MG63 (cell line): ENCODE measurements at regions not wholly inside any gene's neighbourhood (a gene's known extent, or its start where the extent isn't known, plus 50 kb on each side); places are given as distances from the start of the nearest gene placed in this dataset.

Experiments used
- DNase-seq: peaks from one replicate; pipeline ENCODE4 v3.0.0-alpha.2; 2020
- H3K27me3 ChIP-seq: fragments of 250-450 bp; sonication (Bioruptor Pico); 2 replicates; pipeline ENCODE4 v1.5.1; 2020; ENCODE audit warnings: mild to moderate bottlenecking, moderate library complexity
- H3K36me3 ChIP-seq: fragments of 250-450 bp; sonication (Bioruptor Pico); 2 replicates; pipeline ENCODE4 v1.5.1; 2020; ENCODE audit warnings: mild to moderate bottlenecking, moderate library complexity
- H3K4me3 ChIP-seq: fragments of 250-450 bp; sonication (Bioruptor Pico); 2 replicates; pipeline ENCODE4 v1.5.1; 2020; ENCODE audit warnings: mild to moderate bottlenecking, moderate library complexity
- H3K9me3 ChIP-seq: fragments of 250-450 bp; sonication (Bioruptor Pico); 2 replicates; pipeline ENCODE4 v1.5.1; 2020; ENCODE audit warnings: mild to moderate bottlenecking, moderate library complexity

- DNase-seq, result no peak
- Histone ChIP-seq H3K27me3 (no peaks in the 10 kb centered on the region), H3K36me3 (no peaks in the 10 kb centered on the region), H3K9me3 (no peaks in the 10 kb centered on the region; the same call in 1 of the 2 replicates), H3K4me3 (no peak overlapping the region)
Measured at GRCh38 chr10:124225029-124225466, 131.7 kb upstream of the CHST15 start.

- no peaks in the 10 kb centered on the region for H3K36me3 ChIP-seq
- no peaks in the 10 kb centered on the region; the same call in 1 of the 2 replicates for H3K9me3 ChIP-seq
- DNase-seq, result peak; percentile 76
- H3K4me3 ChIP-seq, result no peak overlapping the region
- H3K27me3 ChIP-seq, result no peaks in the 10 kb centered on the region
Measured at GRCh38 chr10:124224331-124225028, 131.1 kb upstream of the CHST15 start.

DNA sequence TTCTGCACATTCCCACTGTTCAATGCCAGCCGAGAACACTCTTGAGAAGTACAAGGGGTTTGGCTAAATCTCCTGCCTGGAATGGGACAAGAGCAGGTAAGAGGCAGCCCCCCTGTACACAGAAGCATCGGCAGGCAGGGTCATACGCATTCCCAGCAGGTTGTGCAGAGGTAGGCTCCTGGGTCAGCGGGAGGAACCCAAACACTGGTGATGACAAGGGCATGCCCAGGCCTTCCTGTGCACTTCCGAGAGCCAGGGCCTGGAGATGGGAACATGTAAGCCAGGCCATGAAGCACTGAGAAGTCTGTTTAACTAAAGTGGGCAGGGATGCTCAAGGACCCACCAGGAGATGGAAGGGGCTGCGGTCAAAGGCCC, 130.3 kb upstream of the CHST15 start:
- Histone ChIP-seq H3K36me3 (no peaks in the 10 kb centered on the region), H3K9me3 (no peaks in the 10 kb centered on the region), H3K27me3 (no peaks in the 10 kb centered on the region), H3K4me3 (no peak overlapping the region)
- no peak for DNase-seq

GRCh38 chr10:124222988-124223710, 129.8 kb upstream of the CHST15 start:
- no peaks in the 10 kb centered on the region for H3K9me3 ChIP-seq
- H3K4me3 ChIP-seq, result no peak overlapping the region
- no peaks in the 10 kb centered on the region for H3K27me3 ChIP-seq
- DNase-seq, result no peak
- no peaks in the 10 kb centered on the region for H3K36me3 ChIP-seq

DNA sequence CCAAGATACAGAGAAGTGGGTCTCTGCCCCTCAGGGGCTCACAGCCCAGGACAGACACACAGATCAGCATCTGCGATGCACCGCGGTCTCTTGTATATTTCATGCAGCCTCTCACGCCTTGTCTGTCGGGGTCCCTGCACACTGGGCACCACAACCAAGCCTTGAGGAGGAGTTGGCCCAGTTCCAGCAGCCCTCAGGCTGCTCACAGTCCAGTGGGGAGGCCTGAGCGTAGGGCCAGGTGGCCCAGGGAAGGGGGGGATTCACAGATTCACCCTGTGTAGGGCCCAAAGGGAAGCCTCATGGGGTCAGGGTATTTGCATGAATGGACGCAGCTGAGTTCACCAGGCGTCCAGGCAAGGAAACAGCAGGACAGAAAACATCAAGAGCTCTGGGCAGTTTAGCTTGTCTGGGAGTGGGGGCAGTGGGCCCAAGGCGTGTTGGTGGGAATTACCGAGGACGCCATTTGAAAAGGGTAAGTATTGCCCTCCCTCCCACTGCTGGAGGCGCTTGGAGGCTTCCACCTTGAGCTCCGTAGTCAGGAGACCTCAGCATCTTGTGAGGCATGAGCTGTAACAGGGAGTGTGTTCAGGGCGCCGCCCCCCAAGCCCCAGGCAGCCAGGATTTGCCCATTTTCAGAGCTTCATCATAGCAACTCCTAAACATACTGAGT, 129.1 kb upstream of the CHST15 start:
- DNase-seq, result no peak
- no peak overlapping the region for H3K4me3 ChIP-seq
- no peaks in the 10 kb centered on the region for H3K27me3 ChIP-seq
- H3K36me3 ChIP-seq, result no peaks in the 10 kb centered on the region
- no peaks in the 10 kb centered on the region for H3K9me3 ChIP-seq

GRCh38 chr10:124221356-124222317, 128.2 kb upstream of the CHST15 start:
- no peaks in the 10 kb centered on the region for H3K27me3 ChIP-seq
- H3K9me3 ChIP-seq, result no peaks in the 10 kb centered on the region
- no peak overlapping the region for H3K4me3 ChIP-seq
- no peak for DNase-seq
- H3K36me3 ChIP-seq, result no peaks in the 10 kb centered on the region

- no peak overlapping the region for H3K4me3 ChIP-seq
- H3K9me3 ChIP-seq, result no peaks in the 10 kb centered on the region
- no peak for DNase-seq
Measured at GRCh38 chr10:124220971-124221355, 127.6 kb upstream of the CHST15 start.

GRCh38 chr10:124220547-124220946, 127.1 kb upstream of the CHST15 start:
- no peak overlapping the region for H3K4me3 ChIP-seq
- no peaks in the 10 kb centered on the region for H3K36me3 ChIP-seq
- no peaks in the 10 kb centered on the region for H3K9me3 ChIP-seq
- DNase-seq, result no peak
- H3K27me3 ChIP-seq, result no peaks in the 10 kb centered on the region

More at GRCh38 chr10:124220971-124221355, 127.6 kb upstream of the CHST15 start:
- Histone ChIP-seq H3K36me3 (no peaks in the 10 kb centered on the region), H3K27me3 (no peaks in the 10 kb centered on the region)

DNA sequence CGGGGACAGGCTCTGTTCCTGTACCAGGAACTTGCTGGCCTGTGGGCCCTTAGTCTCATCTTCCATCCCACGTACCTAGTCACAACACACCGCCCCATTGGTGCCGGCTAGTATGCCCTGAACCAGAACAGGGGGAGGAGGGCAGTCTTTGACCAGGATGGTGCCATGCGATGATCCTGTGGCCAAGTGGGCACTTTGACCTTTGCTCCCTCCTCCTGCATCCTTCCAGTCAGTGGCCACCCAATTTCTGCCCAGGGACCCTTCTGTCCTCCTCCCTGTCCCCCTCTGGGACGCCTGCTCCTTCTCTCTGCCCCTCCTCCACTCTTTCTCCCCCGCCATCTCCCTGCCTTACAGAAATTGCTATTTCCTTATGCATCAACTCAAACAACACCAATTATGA, 126.3 kb upstream of the CHST15 start:
- no peak for DNase-seq
- H3K27me3 ChIP-seq, result no peaks in the 10 kb centered on the region
- no peaks in the 10 kb centered on the region for H3K36me3 ChIP-seq
- no peaks in the 10 kb centered on the region for H3K9me3 ChIP-seq
- no peak overlapping the region for H3K4me3 ChIP-seq

DNA sequence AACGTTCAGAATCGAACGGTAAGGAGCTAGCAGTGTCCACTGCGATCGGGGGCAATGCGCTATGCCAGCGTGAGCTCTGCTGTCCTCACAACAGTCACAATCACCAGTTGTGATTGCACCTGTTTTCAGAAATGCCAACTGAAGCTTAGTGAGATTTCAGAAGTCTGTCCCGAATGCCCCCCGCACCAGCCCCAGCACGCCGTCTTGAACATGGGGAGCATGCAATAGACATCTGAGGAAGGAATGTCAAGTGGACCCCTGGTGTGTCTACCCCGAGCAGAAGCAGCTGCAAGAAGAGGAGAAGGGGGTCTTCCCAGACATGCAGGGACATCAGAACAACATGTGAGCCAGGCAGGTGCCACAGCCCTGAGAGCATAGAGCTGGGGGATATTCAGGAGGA, 125.7 kb upstream of the CHST15 start:
- no peaks in the 10 kb centered on the region for H3K36me3 ChIP-seq
- no peaks in the 10 kb centered on the region for H3K9me3 ChIP-seq
- DNase-seq, result no peak
- H3K27me3 ChIP-seq, result no peaks in the 10 kb centered on the region
- H3K4me3 ChIP-seq, result no peak overlapping the region

DNA sequence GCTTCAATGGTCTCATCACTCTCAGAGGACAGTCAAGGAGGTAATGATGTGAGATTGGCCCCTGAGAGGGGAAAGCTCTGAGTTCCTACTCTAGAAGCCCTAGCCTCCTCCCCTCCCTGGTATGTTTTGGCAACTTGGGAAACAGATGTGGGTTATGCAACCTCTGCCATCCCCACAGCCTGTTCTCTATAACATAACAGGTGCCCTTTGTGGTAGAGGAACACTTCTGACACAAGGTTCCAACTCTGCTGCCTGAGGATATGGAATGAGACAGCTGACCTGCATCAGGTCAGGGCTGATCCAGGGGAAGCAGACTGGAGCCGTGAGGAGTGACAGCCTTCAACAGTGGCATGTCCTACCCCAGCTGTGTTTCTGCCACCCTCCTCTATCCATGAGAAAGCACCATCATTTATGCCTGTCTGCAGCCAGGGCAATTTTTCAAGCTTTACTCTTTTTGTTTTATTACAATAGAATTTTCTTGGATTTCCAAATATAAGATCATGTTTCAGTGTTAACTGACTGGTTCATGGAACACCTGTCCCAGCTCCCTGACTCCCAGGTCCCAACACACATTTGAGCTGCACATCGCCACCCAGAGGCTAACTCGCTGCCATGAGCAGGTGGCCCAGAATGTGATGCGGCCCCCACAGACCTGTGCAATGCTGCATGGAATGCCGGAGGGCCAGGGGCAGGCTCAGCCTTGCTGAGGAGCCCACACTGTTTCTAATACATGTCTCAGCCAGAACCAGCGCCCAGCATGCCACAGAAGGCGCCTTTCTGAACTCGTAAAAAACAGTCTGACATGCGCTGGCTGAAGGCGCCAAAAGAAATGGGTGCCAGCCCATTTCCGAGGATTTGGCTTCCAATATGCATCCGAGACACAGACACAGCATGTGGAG, 124.8 kb upstream of the CHST15 start:
- DNase-seq, result no peak
- H3K4me3 ChIP-seq, result no peak overlapping the region

DNA sequence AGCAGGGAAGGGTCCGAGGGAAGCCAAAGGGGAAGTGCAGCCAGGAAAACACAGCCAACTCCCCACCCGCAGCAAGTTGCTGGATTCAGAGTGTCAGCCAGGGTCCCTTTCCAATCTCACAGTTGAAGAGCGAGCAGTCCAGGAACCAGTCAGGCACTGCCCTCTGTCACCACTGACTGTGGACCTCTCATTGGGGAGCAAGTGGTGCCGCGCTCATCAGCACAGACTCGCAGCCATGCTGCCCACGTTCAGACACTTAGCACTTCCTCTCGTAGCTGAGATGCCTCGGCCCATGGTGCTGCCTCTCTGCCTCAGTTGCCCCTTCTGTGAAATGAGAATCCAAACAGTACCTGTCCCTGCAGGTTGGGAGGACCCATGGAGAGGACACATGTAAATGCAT, 123.6 kb upstream of the CHST15 start:
- H3K4me3 ChIP-seq, result no peak overlapping the region
- H3K36me3 ChIP-seq, result no peaks in the 10 kb centered on the region
- DNase-seq, result no peak
- H3K27me3 ChIP-seq, result no peaks in the 10 kb centered on the region
- no peaks in the 10 kb centered on the region for H3K9me3 ChIP-seq

More for the DNA sequence above, 124.8 kb upstream of the CHST15 start:
- Histone ChIP-seq H3K36me3 (no peaks in the 10 kb centered on the region), H3K27me3 (no peaks in the 10 kb centered on the region), H3K9me3 (no peaks in the 10 kb centered on the region)

DNA sequence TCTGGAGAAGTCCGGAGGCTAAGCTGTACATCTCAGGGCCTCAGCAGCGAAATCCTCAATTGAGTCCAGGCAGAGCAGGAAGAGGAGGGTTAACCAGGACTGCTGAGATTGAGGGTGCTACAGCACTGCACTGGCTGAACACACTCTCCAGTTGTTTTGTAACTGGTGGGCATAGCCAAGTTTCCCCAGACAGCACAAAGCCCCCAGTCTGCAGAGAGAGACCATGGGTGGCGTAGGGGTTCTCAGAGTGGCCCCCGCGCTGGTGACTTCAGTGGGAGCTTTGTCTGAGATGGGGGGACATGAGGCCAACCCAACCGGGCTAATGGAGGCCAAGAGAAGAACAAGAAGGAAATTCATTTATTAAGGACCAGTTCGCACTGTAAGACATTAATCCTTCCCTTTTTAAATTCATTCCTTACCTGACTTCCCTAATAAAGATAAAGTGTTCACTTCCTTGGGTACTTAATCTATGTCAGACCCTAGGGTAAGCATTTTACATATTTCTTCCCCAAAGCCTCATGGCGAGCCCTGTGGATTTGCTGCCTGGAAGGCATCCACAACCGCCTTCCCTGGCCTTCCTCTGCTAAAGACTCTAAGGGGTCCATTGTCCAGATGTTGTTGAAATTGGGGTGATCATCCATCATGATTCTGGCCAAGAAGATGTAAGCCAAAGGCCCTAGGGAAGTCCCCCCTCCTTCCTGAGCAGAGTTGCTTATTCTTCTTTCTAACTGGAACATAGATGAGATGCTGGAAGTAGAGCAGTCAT, 121.4 kb upstream of the CHST15 start:
- no peak for DNase-seq
- Histone ChIP-seq H3K27me3 (no peaks in the 10 kb centered on the region), H3K4me3 (no peak overlapping the region), H3K36me3 (no peaks in the 10 kb centered on the region), H3K9me3 (peaks cover 7% of the 10 kb centered on the region; the same call in 1 of the 2 replicates)

GRCh38 chr10:124213899-124214510, 120.6 kb upstream of the CHST15 start:
- no peak for DNase-seq
- Histone ChIP-seq H3K9me3 (peaks cover 7% of the 10 kb centered on the region; the same call in 1 of the 2 replicates), H3K4me3 (no peak overlapping the region), H3K27me3 (no peaks in the 10 kb centered on the region), H3K36me3 (no peaks in the 10 kb centered on the region)

DNA sequence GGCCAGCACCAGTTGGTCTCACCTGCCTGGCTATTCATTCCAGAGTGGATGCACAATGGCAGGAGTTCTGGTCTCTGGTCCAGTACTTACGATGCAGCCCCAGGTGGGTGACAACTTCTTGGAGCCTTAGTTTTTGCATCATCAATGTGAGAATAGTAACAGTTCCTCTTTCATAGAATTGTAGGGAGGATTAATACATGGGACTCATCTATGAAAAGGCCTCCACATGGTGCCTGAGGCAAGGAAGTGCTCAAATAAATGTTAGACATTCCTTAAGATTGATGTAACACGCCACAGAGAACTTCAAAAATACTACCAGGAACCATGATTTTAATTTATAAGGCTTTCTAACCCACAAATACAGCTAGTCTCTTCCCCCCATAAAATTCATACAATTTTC, 120.1 kb upstream of the CHST15 start:
- H3K27me3 ChIP-seq, result no peaks in the 10 kb centered on the region
- H3K9me3 ChIP-seq, result peaks cover 7% of the 10 kb centered on the region; the same call in 1 of the 2 replicates
- no peaks in the 10 kb centered on the region for H3K36me3 ChIP-seq
- H3K4me3 ChIP-seq, result no peak overlapping the region
- no peak for DNase-seq
